ENCODE measurements at regions not wholly inside any gene's neighbourhood (a gene's known extent, or its start where the extent isn't known, plus 50 kb on each side); places are given as distances from the start of the nearest gene placed in this dataset.
A peak's percentile ranks its signal among the peaks of the same experiment; 100 is the strongest.

DNA sequence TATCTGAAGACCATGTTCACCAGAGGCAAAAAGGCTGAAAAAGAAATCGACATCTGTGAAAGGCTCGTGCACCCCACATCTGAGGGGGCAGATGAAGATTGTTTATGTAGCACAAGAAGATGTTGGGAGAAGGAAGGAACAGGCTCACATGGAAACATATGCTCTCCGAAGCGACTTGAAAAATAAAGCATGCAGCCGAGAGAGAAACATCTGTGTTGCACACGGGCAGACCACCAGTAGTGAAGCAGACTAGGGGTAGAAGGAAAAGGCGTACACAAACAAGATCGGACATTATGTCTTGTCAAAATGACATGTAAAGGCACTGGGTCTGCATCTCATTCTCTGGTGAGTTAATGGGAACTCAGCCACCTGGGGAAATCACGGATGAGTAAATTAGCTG, 356.5 kb downstream of the ZIC4 start:
- peak overlapping the region; percentile 50 for H3K4me3 ChIP-seq (ENCODE audit: low read depth, low read length)
- DNase-seq (ENCODE audit: low read depth): peak; percentile 20
- TF ChIP-seq, protein P1, sequence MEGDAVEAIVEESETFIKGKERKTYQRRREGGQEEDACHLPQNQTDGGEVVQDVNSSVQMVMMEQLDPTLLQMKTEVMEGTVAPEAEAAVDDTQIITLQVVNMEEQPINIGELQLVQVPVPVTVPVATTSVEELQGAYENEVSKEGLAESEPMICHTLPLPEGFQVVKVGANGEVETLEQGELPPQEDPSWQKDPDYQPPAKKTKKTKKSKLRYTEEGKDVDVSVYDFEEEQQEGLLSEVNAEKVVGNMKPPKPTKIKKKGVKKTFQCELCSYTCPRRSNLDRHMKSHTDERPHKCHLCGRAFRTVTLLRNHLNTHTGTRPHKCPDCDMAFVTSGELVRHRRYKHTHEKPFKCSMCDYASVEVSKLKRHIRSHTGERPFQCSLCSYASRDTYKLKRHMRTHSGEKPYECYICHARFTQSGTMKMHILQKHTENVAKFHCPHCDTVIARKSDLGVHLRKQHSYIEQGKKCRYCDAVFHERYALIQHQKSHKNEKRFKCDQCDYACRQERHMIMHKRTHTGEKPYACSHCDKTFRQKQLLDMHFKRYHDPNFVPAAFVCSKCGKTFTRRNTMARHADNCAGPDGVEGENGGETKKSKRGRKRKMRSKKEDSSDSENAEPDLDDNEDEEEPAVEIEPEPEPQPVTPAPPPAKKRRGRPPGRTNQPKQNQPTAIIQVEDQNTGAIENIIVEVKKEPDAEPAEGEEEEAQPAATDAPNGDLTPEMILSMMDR (conservative IDR thresholded peaks at IDR 0.05; ENCODE audit: low read depth, low read length): no peak

DNA sequence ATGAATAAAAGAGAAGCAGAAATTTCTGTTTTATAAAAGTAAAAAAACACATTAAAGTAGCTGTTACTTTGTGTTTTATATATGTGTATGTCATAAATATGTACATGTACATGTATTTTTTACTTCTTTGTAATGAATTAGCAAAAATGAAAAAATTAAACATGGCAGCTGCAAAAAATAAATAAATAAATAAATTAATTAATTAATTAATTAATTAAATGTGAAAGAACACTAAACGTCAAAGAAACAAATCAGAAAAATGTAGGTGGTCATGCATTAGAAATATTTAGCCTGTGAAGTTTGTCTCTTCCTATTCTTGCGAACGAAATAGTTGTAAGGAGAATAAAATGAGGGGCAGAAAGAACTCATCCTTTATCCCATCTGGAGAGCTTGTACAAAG, 357.0 kb downstream of the ZIC4 start:
- TF ChIP-seq, protein P1 (conservative IDR thresholded peaks at IDR 0.05; ENCODE audit: low read depth, low read length): no peak
- DNase-seq (ENCODE audit: low read depth): no peak

DNA sequence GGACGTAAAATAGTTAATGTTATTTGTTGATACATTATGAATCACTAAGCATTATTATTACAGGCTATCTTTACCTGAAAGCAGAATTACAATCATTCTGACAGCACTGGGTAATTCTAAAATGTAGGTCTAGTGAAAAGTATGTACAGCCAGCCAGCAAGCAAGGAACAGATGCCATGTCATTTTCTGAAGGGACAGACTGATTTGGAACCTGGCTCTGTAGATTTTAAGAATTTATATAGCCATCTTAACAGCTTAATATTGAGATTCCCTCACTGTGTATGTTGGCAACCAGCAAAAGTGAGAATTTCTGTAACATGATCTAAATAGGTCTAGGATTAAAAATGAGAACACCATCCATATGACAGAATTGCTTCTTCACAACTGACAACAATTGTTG, 359.4 kb downstream of the ZIC4 start:
- no peak for DNase-seq (ENCODE audit: low read depth)
- H3K4me3 ChIP-seq (ENCODE audit: low read depth, low read length): no peak overlapping the region
- TF ChIP-seq, protein P1 (conservative IDR thresholded peaks at IDR 0.05; ENCODE audit: low read depth, low read length): no peak

More for the DNA sequence above, 357.0 kb downstream of the ZIC4 start:
- no peak overlapping the region for H3K4me3 ChIP-seq (ENCODE audit: low read depth, low read length)

DNA sequence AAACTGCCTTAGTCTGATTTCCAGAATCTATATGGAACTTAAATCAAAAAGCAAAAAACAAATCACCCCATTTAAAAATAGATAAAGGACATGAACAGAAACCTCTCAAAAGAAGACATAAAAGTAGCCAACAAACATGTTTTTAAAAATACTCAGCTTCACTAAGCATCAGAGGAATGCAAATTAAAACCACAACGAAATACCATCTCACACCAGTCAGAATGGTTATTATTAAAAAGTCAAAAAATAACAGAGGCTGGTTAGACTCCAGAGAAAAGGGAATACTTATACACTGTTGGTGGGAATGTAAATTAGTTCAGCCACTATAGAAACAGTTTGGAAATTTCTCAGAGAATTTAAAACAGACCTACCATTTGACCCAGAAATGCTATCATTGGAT, 367.9 kb downstream of the ZIC4 start:
- TF ChIP-seq, protein P1 (conservative IDR thresholded peaks at IDR 0.05; ENCODE audit: low read depth, low read length): no peak
- DNase-seq (ENCODE audit: low read depth): peak; percentile 46
- no peak overlapping the region for H3K4me3 ChIP-seq (ENCODE audit: low read depth, low read length)

DNA sequence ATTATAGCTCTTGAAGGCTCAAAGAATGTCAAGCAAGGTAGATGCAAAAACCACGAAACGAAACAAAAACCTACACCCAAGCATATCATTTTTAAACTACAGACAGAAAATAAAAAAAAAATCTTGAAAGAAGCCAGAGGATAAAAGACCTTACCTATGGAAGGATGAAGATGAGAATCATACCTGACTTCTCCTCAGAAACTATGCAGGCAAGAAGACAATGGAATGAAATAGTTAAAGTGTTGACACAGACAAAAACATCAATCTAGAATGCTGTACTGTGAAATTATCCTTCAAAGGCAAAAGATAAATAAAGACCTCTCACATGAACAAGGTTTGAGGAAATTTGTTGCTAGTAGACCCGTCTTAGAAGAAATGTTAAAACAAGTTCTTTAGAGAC, 372.0 kb downstream of the ZIC4 start:
- no peak overlapping the region for H3K4me3 ChIP-seq (ENCODE audit: low read depth, low read length)
- DNase-seq (ENCODE audit: low read depth): no peak
- TF ChIP-seq, protein P1 (conservative IDR thresholded peaks at IDR 0.05; ENCODE audit: low read depth, low read length): no peak

DNA sequence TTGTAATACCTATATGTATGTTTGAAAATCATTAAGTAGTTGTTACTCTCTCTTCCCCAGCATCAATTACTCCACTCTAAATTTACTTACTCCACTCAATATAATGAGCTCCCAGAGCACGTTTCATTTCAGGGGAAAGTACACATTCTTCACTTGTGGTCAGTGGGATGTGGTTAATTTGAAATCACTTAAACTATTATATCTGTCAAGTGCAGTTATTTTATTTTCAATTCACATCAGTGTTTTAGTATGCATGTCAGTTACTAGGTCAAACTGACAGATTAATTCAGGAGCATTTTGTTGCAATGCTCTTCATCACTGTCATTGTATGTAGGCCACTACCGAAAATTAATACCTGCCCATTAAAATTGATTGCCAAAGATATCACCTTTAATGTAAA, 376.1 kb downstream of the ZIC4 start:
- H3K4me3 ChIP-seq (ENCODE audit: low read depth, low read length): no peak overlapping the region
- TF ChIP-seq, protein P1 (conservative IDR thresholded peaks at IDR 0.05; ENCODE audit: low read depth, low read length): no peak
- DNase-seq (ENCODE audit: low read depth): peak; percentile 15

DNA sequence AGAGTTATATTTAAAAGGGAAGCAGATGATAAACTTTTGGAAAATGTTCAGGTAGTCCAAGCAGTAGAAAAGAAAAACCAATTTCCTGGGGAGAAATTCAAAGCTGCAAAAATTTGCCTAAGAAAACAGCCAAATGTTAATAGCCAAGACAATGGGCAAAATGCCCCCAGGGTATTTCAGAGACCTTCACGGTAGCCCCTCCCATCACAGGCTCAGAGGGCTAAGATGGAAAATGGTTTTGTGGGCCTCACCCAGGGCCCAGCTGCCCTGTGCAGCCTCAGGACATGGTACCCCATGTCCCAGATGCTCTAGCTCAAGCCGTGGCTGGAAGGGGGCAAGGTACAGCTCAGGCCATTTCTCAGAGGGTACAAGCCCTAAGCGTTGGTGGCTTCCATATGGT, 391.0 kb downstream of the ZIC4 start:
- TF ChIP-seq, protein P1 (conservative IDR thresholded peaks at IDR 0.05; ENCODE audit: low read depth, low read length): no peak
- no peak overlapping the region for H3K4me3 ChIP-seq (ENCODE audit: low read depth, low read length)
- no peak for DNase-seq (ENCODE audit: low read depth)
